Hepatocyte (in vitro differentiated cells): ENCODE measurements at regions not wholly inside any gene's neighbourhood (a gene's known extent, or its start where the extent isn't known, plus 50 kb on each side); places are given as distances from the start of the nearest gene placed in this dataset.

ENCODE experiments used
- CTCF ChIP-seq: fragments of 200-600 bp; sonication (generic); IDR thresholded peaks from 2 replicates; pipeline ENCODE4 v1.5.1; 2016; ENCODE audit warnings: antibody characterized with exemption, mild to moderate bottlenecking; ENCODE audit not compliant: poor library complexity
- EZH2 ChIP-seq: fragments of 200-600 bp; sonication (generic); IDR thresholded peaks from 2 replicates; pipeline ENCODE4 v1.6.1; 2016; ENCODE audit warnings: antibody characterized with exemption, mild to moderate bottlenecking, borderline replicate concordance
- EZH2phosphoT487 ChIP-seq: fragments of 200-600 bp; sonication (generic); IDR thresholded peaks from one replicate; pipeline ENCODE4 v1.6.1; 2018; ENCODE audit warnings: antibody characterized with exemption, mild to moderate bottlenecking, low read depth, moderate library complexity; ENCODE audit not compliant: unreplicated experiment, severe bottlenecking

- no peak for TF ChIP-seq CTCF
- no peak for TF ChIP-seq EZH2phosphoT487
- TF ChIP-seq EZH2 = no peak
Observed at GRCh38 chr18:78495550-78495949, 484.1 kb upstream of the SALL3 start.
